ENCODE measurements at regions not wholly inside any gene's neighbourhood (a gene's known extent, or its start where the extent isn't known, plus 50 kb on each side); places are given as distances from the start of the nearest gene placed in this dataset.
A peak's percentile ranks its signal among the peaks of the same experiment; 100 is the strongest.

- no peaks in the 10 kb centered on the region for H3K9me3 ChIP-seq
- intact Hi-C loops (cut with DNase I; ENCODE audit: low total_unique reads), result no loop called here
Observed at GRCh38 chr12:89024580-89024979, 327.7 kb downstream of the DUSP6 start.

GRCh38 chr12:89023936-89024335, 328.4 kb downstream of the DUSP6 start:
- Histone ChIP-seq H3K4me1 (no peaks in the 10 kb centered on the region), H3K27ac (no peak overlapping the region), H3K4me3 (no peak overlapping the region), H3K36me3 (ENCODE audit: low read depth, missing control alignments) (no peaks in the 10 kb centered on the region), H3K9me3 (no peaks in the 10 kb centered on the region), H3K27me3 (no peaks in the 10 kb centered on the region)
- DNase-seq, result no peak
- 84 to 90% methylated on average over 2 of the region's 2 CpGs for whole genome bisulfite sequencing, 2 donors
- intact Hi-C loops (cut with DNase I; ENCODE audit: low total_unique reads), result no loop called here
- no peak for TF ChIP-seq POLR2A (IDR thresholded peaks at IDR 0.05)
- TF ChIP-seq CTCF (IDR thresholded peaks at IDR 0.05), result no peak

More at GRCh38 chr12:89024580-89024979, 327.7 kb downstream of the DUSP6 start:
- Histone ChIP-seq H3K4me1 (no peaks in the 10 kb centered on the region), H3K4me3 (no peak overlapping the region), H3K27me3 (no peaks in the 10 kb centered on the region), H3K36me3 (ENCODE audit: low read depth, missing control alignments) (no peaks in the 10 kb centered on the region), H3K27ac (no peak overlapping the region)
- WGBS, 2 donors, result 82 to 83% methylated on average over 4 of the region's 4 CpGs
- DNase-seq, result no peak
- TF ChIP-seq CTCF (IDR thresholded peaks at IDR 0.05) (no peak), POLR2A (IDR thresholded peaks at IDR 0.05) (no peak)

- no peaks in the 10 kb centered on the region for H3K9me3 ChIP-seq
- intact Hi-C loops (cut with DNase I; ENCODE audit: low total_unique reads), result no loop called here
- no peak overlapping the region for H3K4me3 ChIP-seq
- no peak for DNase-seq
- H3K27me3 ChIP-seq, result no peaks in the 10 kb centered on the region
- no peaks in the 10 kb centered on the region for H3K4me1 ChIP-seq
- TF ChIP-seq POLR2A (IDR thresholded peaks at IDR 0.05) (no peak), CTCF (IDR thresholded peaks at IDR 0.05) (no peak)
- no peaks in the 10 kb centered on the region for H3K36me3 ChIP-seq (ENCODE audit: low read depth, missing control alignments)
- no peak overlapping the region for H3K27ac ChIP-seq
- 89 to 96% methylated on average over 6 of the region's 6 CpGs for WGBS, 2 donors
Observed at GRCh38 chr12:89020689-89021088, 331.6 kb downstream of the DUSP6 start.

GRCh38 chr12:89020121-89020480, 332.2 kb downstream of the DUSP6 start:
- TF ChIP-seq CTCF (IDR thresholded peaks at IDR 0.05), result no peak
- TF ChIP-seq POLR2A (IDR thresholded peaks at IDR 0.05), result no peak
- Histone ChIP-seq H3K4me1 (no peaks in the 10 kb centered on the region), H3K36me3 (ENCODE audit: low read depth, missing control alignments) (no peaks in the 10 kb centered on the region), H3K4me3 (no peak overlapping the region), H3K27me3 (no peaks in the 10 kb centered on the region), H3K27ac (no peak overlapping the region), H3K9me3 (no peaks in the 10 kb centered on the region)
- intact Hi-C loops (cut with DNase I; ENCODE audit: low total_unique reads), result no loop called here
- no peak for DNase-seq

GRCh38 chr12:89019439-89020120, 332.7 kb downstream of the DUSP6 start:
- Histone ChIP-seq H3K4me1 (no peaks in the 10 kb centered on the region), H3K4me3 (no peak overlapping the region), H3K27me3 (no peaks in the 10 kb centered on the region), H3K36me3 (ENCODE audit: low read depth, missing control alignments) (no peaks in the 10 kb centered on the region), H3K27ac (no peak overlapping the region), H3K9me3 (no peaks in the 10 kb centered on the region)
- peak; percentile 88 for DNase-seq
- peak; percentile 46 to 68 (median 64) for TF ChIP-seq CTCF (IDR thresholded peaks at IDR 0.05)
- TF ChIP-seq POLR2A (IDR thresholded peaks at IDR 0.05), result no peak
- intact Hi-C loops (cut with DNase I; ENCODE audit: low total_unique reads), result no loop called here
- 3 to 5% methylated on average over 14 of the region's 14 CpGs for WGBS, 2 donors
